ENCODE measurements at regions not wholly inside any gene's neighbourhood (a gene's known extent, or its start where the extent isn't known, plus 50 kb on each side); places are given as distances from the start of the nearest gene placed in this dataset.

DNA sequence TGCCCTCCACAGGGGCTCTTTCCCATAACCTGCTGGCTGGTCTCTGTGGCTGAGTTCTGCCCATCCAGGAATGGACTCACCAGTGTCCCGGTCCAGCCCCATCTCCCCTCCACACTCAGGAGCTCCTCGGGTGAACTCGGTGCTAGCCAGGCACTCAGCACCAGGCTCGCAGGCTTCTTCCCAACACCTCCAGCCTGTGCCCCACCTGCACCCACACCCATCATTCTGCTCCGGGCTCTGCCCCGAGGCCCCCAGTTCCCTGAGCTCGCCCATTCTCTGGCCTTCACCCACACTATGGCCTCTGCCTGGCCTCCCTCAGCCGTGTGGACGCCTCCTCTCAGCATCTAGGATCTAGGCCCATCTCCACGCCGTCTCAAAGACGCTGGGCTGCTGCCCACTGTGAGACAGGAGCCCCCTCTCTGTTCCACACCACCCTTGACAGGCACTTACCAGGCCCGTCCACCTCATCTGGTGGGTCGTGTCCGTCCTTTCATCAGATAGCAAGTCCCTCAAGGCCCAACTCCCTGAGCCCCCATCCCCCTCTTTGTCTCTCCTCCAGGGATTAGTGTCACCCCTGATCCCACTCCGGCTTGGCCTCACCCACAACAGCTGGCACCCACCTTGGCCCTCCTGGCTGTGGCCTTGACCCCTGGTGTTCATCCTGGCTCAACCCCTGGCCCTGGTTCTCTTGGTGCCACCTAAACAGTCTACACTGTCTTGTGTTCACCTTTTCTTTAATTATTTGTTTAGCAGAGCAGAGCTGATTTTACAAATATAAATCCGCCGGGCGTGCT, 76.0 kb upstream of the FAM20C start:
- H3K4me1 ChIP-seq (ENCODE audit: insufficient read depth) = peaks cover 23% of the 10 kb centered on the region
- H3K27me3 ChIP-seq = no peaks in the 10 kb centered on the region
- H2AFZ ChIP-seq = no peak overlapping the region
- H3K9me2 ChIP-seq (replicated peaks; ENCODE audit: insufficient read depth) = no peaks in the 10 kb centered on the region
- 92% methylated on average over 19 of the region's 19 CpGs for WGBS (ENCODE audit: low lambda C conversion rate, missing lambda C conversion rate)
- no peaks in the 10 kb centered on the region for H3K79me2 ChIP-seq
- H4K20me1 ChIP-seq (ENCODE audit: insufficient read depth, poor library complexity, severe bottlenecking) = no peaks in the 10 kb centered on the region
- no peak overlapping the region for H3K4me3 ChIP-seq
- H3K9me3 ChIP-seq (ENCODE audit: low read depth) = peaks cover 6% of the 10 kb centered on the region
- DNase-seq (ENCODE audit: low spot score) = no peak
- no peak overlapping the region for H3K27ac ChIP-seq
- no peak overlapping the region for H3K4me2 ChIP-seq
- no peaks in the 10 kb centered on the region for H3K36me3 ChIP-seq (replicated peaks; ENCODE audit: insufficient read depth, low read depth)
- TF ChIP-seq EZH2 (IDR thresholded peaks at IDR 0.05; ENCODE audit: borderline replicate concordance) = no peak
- no peak for TF ChIP-seq CTCF (IDR thresholded peaks at IDR 0.05; ENCODE audit: poor library complexity)
- TF ChIP-seq EZH2phosphoT487 (IDR thresholded peaks at IDR 0.05; ENCODE audit: low read depth, severe bottlenecking, unreplicated experiment) = no peak

DNA sequence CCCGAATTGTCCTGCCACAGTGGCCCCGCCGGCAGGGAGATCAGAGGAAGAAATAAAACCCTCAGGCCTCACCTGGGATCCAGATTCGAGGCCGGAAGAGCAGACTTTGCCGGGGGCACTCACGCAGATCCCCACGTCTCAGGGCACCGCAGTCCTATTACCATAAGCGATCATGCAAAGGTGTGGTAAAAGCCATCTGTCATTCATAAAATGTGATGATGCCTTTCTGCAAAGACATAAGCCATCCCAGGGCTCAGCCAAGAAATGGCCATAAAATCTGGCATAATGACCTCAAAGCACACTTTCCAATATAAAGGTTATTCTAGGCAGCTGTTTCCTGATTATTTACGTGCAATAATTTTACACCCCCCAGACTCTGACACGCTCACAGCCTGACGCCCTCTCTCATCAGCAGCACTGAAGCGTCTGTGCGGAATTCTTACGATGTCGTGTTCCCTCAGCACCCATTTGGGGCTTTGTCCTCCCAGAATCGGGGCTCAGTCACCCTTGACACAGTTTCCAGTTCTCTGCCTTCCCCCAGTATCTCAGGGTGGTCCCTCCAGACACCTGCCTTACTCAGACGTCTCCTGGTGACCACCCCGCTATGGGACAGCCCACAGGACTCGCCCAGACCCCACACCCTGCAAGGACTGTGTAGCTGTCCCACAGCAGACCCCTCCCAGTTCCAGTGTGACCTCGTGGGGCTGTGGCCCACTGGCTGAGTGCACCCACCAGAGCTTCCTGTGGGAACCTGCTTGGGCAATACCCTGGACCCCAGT, 74.3 kb upstream of the FAM20C start:
- no peak overlapping the region for H3K4me3 ChIP-seq
- TF ChIP-seq EZH2 (IDR thresholded peaks at IDR 0.05; ENCODE audit: borderline replicate concordance) (no peak), CTCF (IDR thresholded peaks at IDR 0.05; ENCODE audit: poor library complexity) (no peak), EZH2phosphoT487 (IDR thresholded peaks at IDR 0.05; ENCODE audit: low read depth, severe bottlenecking, unreplicated experiment) (no peak)
- H3K27me3 ChIP-seq = peaks cover 5% of the 10 kb centered on the region
- no peaks in the 10 kb centered on the region for H3K36me3 ChIP-seq (replicated peaks; ENCODE audit: insufficient read depth, low read depth)
- peak; percentile 2 for DNase-seq (ENCODE audit: low spot score)
- H3K4me2 ChIP-seq = no peak overlapping the region
- peaks cover 23% of the 10 kb centered on the region for H3K4me1 ChIP-seq (ENCODE audit: insufficient read depth)
- no peaks in the 10 kb centered on the region for H3K9me3 ChIP-seq (ENCODE audit: low read depth)
- no peaks in the 10 kb centered on the region for H3K79me2 ChIP-seq
- H3K9me2 ChIP-seq (replicated peaks; ENCODE audit: insufficient read depth) = no peaks in the 10 kb centered on the region
- WGBS (ENCODE audit: low lambda C conversion rate, missing lambda C conversion rate) = 91% methylated on average over 22 of the region's 22 CpGs
- no peaks in the 10 kb centered on the region for H4K20me1 ChIP-seq (ENCODE audit: insufficient read depth, poor library complexity, severe bottlenecking)
- H2AFZ ChIP-seq = no peak overlapping the region
- no peak overlapping the region for H3K27ac ChIP-seq

- Histone ChIP-seq H3K9me2 (replicated peaks; ENCODE audit: insufficient read depth) (no peaks in the 10 kb centered on the region), H3K4me3 (no peak overlapping the region), H3K27ac (peak overlapping the region; percentile 79), H2AFZ (no peak overlapping the region), H3K36me3 (replicated peaks; ENCODE audit: insufficient read depth, low read depth) (no peaks in the 10 kb centered on the region), H3K79me2 (no peaks in the 10 kb centered on the region), H3K4me1 (ENCODE audit: insufficient read depth) (peaks cover 23% of the 10 kb centered on the region), H4K20me1 (ENCODE audit: insufficient read depth, poor library complexity, severe bottlenecking) (no peaks in the 10 kb centered on the region), H3K9me3 (ENCODE audit: low read depth) (no peaks in the 10 kb centered on the region), H3K4me2 (peak overlapping the region; percentile 31), H3K27me3 (peaks cover 5% of the 10 kb centered on the region)
- 93% methylated on average over 23 of the region's 32 CpGs for WGBS (ENCODE audit: low lambda C conversion rate, missing lambda C conversion rate)
- peak; percentile 4 for DNase-seq (ENCODE audit: low spot score)
- TF ChIP-seq EZH2phosphoT487 (IDR thresholded peaks at IDR 0.05; ENCODE audit: low read depth, severe bottlenecking, unreplicated experiment) = no peak
- peak; percentile 9 for TF ChIP-seq CTCF (IDR thresholded peaks at IDR 0.05; ENCODE audit: poor library complexity)
- no peak for TF ChIP-seq EZH2 (IDR thresholded peaks at IDR 0.05; ENCODE audit: borderline replicate concordance)
Measured at GRCh38 chr7:118615-119391, 73.6 kb upstream of the FAM20C start.

All from hepatocyte (in vitro differentiated cells).